PC-9 (cell line): ENCODE measurements at regions not wholly inside any gene's neighbourhood (a gene's known extent, or its start where the extent isn't known, plus 50 kb on each side); places are given as distances from the start of the nearest gene placed in this dataset.

Experiments used
- BruUV-seq: library from RNA; stranded (reverse); fragments of 400-500 nt; replicated peaks from 2 replicates; lab custom pipeline; 2021; lab: Mats Ljungman, UMichigan
- CTCF ChIA-PET: fragments of 300-600 bp; sonication (Branson Sonifier 250); formaldehyde crosslinking; loops from one replicate; lab custom pipeline; 2022; ENCODE audit warnings: antibody characterized with exemption; lab: Charles Lee
- POLR2A ChIA-PET: fragments of 300-600 bp; sonication (Branson Sonifier 250); formaldehyde crosslinking; loops from one replicate; lab custom pipeline; 2022; ENCODE audit warnings: antibody characterized with exemption; ENCODE audit not compliant: unreplicated experiment; lab: Charles Lee
- DNase-seq, 2 experiments: peaks; one replicate each; pipeline versions ENCODE4 v3.0.0 to v3.0.0-alpha.2; 2015 to 2022; ENCODE audit warnings: mixed read lengths in 1 of 2
- H2AFZ ChIP-seq: fragments of 200-600 bp; sonication (generic); 2 replicates; pipeline ENCODE4 v1.8.1; 2017; ENCODE audit warnings: antibody characterized with exemption
- H3F3A ChIP-seq: fragments of 200-600 bp; sonication (generic); 2 replicates; pipeline ENCODE4 v1.8.1; 2017; ENCODE audit warnings: antibody characterized with exemption, mild to moderate bottlenecking, low read depth; ENCODE audit not compliant: insufficient read depth
- H3K27ac ChIP-seq: fragments of 200-600 bp; sonication (generic); 2 replicates; pipeline ENCODE4 v1.6.1; 2016; ENCODE audit warnings: mixed run types
- H3K27me3 ChIP-seq: fragments of 200-600 bp; sonication (generic); 2 replicates; pipeline ENCODE4 v1.6.1; 2016; ENCODE audit warnings: low read depth, mixed run types; ENCODE audit not compliant: insufficient read depth
- H3K36me3 ChIP-seq: fragments of 200-600 bp; sonication (generic); 2 replicates; pipeline ENCODE4 v1.6.1; 2016; ENCODE audit warnings: low read depth, mixed run types
- H3K4me1 ChIP-seq: fragments of 200-600 bp; sonication (generic); replicated peaks from 2 replicates; pipeline ENCODE4 v1.6.1; 2016; ENCODE audit warnings: mixed run types; ENCODE audit not compliant: insufficient read depth
- H3K4me2 ChIP-seq: fragments of 200-600 bp; sonication (generic); 2 replicates; pipeline ENCODE4 v1.6.1; 2017; ENCODE audit warnings: mixed run types
- H3K4me3 ChIP-seq: fragments of 200-600 bp; sonication (generic); 2 replicates; pipeline ENCODE4 v1.6.1; 2016; ENCODE audit warnings: mixed run types
- H3K79me2 ChIP-seq: fragments of 200-600 bp; sonication (generic); 2 replicates; pipeline ENCODE4 v1.6.1; 2017; ENCODE audit warnings: low read depth, mixed run types
- H3K9me2 ChIP-seq: fragments of 200-600 bp; sonication (generic); 2 replicates; pipeline ENCODE4 v1.8.1; 2017; ENCODE audit warnings: mild to moderate bottlenecking; ENCODE audit not compliant: insufficient read depth
- H3K9me3 ChIP-seq: fragments of 200-600 bp; sonication (generic); 2 replicates; pipeline ENCODE4 v1.8.1; 2016; ENCODE audit warnings: low read depth; ENCODE audit not compliant: insufficient read depth
- H4K20me1 ChIP-seq: fragments of 200-600 bp; sonication (generic); 2 replicates; pipeline ENCODE4 v1.8.1; 2017; ENCODE audit not compliant: insufficient read depth
- EZH2 ChIP-seq: fragments of 200-600 bp; sonication (generic); IDR thresholded peaks from 2 replicates; pipeline ENCODE4 v1.8.0; 2017; ENCODE audit warnings: antibody characterized with exemption, low read depth
- intact Hi-C: fragments of 100-400 bp; cut with micrococcal nuclease; formaldehyde crosslinking; loops from one replicate; pipeline ENCODE4 v1.10.0; 2022; ENCODE audit not compliant: unreplicated experiment
- TF ChIP-seq, protein P1 (sequence below): fragments of 200-600 bp; sonication (generic); conservative IDR thresholded peaks from 2 replicates; pipeline ENCODE4 v1.6.1; 2017; ENCODE audit warnings: mixed run types, antibody characterized with exemption, mild to moderate bottlenecking, moderate library complexity

DNA sequence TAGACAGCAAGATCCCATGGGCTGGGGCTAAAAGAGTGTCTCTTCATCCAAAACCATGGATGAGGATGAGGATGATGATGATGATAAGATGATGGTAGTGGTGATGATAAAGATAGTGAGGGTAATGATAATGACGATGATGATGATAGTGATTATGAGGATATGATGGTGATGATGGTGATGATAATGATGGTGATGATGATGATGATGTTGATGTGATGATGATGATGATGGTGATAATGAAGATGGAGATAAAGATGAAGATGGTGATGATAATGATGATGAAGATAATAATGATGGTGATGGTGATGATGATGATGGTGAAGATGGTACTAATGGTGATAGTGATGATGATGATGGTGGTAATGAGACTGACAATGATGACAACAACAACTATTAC, 299.5 kb downstream of the NPIPA8 start:
- no peaks in the 10 kb centered on the region for H3K9me3 ChIP-seq

DNA sequence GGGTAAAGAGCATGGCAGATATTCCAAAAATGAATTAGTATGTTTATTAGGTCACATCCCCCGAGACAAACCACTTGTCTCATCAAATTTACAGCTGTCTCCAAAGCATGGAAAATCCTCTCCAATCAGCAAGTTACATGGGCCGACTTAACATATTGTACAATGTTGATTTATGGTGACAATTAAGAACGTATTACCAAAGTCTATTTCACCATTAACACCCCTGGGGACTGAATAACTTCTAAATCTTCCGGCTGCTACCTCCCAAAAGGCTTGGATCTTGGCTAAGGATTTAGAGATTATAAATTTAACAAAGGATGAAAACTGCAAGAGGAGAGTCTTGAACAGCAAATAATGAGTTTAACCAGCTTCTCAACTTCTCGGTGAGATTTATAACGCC, 311.9 kb downstream of the NPIPA8 start:
- H3K36me3 ChIP-seq: no peaks in the 10 kb centered on the region
- no peaks in the 10 kb centered on the region for H3K9me2 ChIP-seq
- no peak for DNase-seq
- intact Hi-C loops: no loop called here
- BruUV-seq: no TSS peak
- ChIA-PET POLR2A (no interaction called here), CTCF (no interaction called here)
- H3F3A ChIP-seq: no peaks in the 10 kb centered on the region
- no peak overlapping the region for H3K4me3 ChIP-seq
- no peak overlapping the region for H3K4me2 ChIP-seq
- TF ChIP-seq, protein P1, sequence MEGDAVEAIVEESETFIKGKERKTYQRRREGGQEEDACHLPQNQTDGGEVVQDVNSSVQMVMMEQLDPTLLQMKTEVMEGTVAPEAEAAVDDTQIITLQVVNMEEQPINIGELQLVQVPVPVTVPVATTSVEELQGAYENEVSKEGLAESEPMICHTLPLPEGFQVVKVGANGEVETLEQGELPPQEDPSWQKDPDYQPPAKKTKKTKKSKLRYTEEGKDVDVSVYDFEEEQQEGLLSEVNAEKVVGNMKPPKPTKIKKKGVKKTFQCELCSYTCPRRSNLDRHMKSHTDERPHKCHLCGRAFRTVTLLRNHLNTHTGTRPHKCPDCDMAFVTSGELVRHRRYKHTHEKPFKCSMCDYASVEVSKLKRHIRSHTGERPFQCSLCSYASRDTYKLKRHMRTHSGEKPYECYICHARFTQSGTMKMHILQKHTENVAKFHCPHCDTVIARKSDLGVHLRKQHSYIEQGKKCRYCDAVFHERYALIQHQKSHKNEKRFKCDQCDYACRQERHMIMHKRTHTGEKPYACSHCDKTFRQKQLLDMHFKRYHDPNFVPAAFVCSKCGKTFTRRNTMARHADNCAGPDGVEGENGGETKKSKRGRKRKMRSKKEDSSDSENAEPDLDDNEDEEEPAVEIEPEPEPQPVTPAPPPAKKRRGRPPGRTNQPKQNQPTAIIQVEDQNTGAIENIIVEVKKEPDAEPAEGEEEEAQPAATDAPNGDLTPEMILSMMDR: no peak
- no peak for TF ChIP-seq EZH2
- H3K9me3 ChIP-seq: no peaks in the 10 kb centered on the region
- no peak overlapping the region for H2AFZ ChIP-seq
- no peaks in the 10 kb centered on the region for H3K79me2 ChIP-seq
- peaks cover 57% of the 10 kb centered on the region for H3K27me3 ChIP-seq
- H3K4me1 ChIP-seq: no peaks in the 10 kb centered on the region
- H3K27ac ChIP-seq: no peak overlapping the region
- no peaks in the 10 kb centered on the region for H4K20me1 ChIP-seq

More for the DNA sequence above, 299.5 kb downstream of the NPIPA8 start:
- Histone ChIP-seq H4K20me1 (no peaks in the 10 kb centered on the region), H2AFZ (no peak overlapping the region), H3K36me3 (no peaks in the 10 kb centered on the region), H3K4me1 (no peaks in the 10 kb centered on the region), H3K79me2 (no peaks in the 10 kb centered on the region), H3K9me2 (no peaks in the 10 kb centered on the region), H3K27me3 (no peaks in the 10 kb centered on the region), H3K4me2 (no peak overlapping the region), H3K27ac (no peak overlapping the region), H3F3A (no peaks in the 10 kb centered on the region), H3K4me3 (no peak overlapping the region)
- CTCF ChIA-PET: no interaction called here
- no peak for DNase-seq
- BruUV-seq: no TSS peak
- intact Hi-C loops: no loop called here
- TF ChIP-seq, protein P1: no peak
- no peak for TF ChIP-seq EZH2
- POLR2A ChIA-PET: no interaction called here

DNA sequence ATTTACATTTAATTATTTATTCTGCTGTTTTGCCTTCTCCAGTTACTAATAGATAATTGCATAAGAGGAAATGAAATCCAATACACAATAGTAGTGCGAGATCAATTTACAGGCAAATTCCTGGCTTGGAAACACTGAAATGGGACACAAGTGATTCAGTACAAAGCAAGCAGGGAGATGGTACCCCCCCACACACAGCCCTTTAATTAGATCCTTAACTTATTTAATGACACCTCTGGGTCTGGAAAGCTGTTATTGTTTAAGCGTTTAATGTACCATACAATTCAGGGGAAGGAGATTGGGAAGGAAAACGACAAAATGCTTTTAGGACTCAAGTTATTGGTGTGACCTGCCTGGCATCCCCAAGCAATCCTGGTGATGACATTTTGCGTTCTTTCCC, 318.2 kb downstream of the NPIPA8 start:
- H3K9me3 ChIP-seq: no peaks in the 10 kb centered on the region
- H3K4me1 ChIP-seq: no peaks in the 10 kb centered on the region
- POLR2A ChIA-PET: no interaction called here
- no peaks in the 10 kb centered on the region for H3K36me3 ChIP-seq
- H3K27me3 ChIP-seq: peaks cover 47% of the 10 kb centered on the region
- no peak overlapping the region for H3K27ac ChIP-seq
- H3K4me3 ChIP-seq: no peak overlapping the region
- no peaks in the 10 kb centered on the region for H3F3A ChIP-seq
- BruUV-seq: no TSS peak
- intact Hi-C loops: no loop called here
- no peaks in the 10 kb centered on the region for H3K9me2 ChIP-seq
- CTCF ChIA-PET: no interaction called here
- no peaks in the 10 kb centered on the region for H3K79me2 ChIP-seq
- no peak for TF ChIP-seq EZH2
- TF ChIP-seq, protein P1: no peak
- H4K20me1 ChIP-seq: no peaks in the 10 kb centered on the region
- DNase-seq: no peak
- H3K4me2 ChIP-seq: no peak overlapping the region
- H2AFZ ChIP-seq: no peak overlapping the region
